Fibroblast of lung (primary cell): ENCODE measurements at regions not wholly inside any gene's neighbourhood (a gene's known extent, or its start where the extent isn't known, plus 50 kb on each side); places are given as distances from the start of the nearest gene placed in this dataset.

Experiments used
- EZH2 ChIP-seq: IDR thresholded peaks from 2 replicates; pipeline ENCODE4 v1.5.1; 2012; ENCODE audit warnings: low read length, control low read depth, mild to moderate bottlenecking; ENCODE audit errors: missing control alignments
- TF ChIP-seq, protein P1 (sequence below), 2 donors: IDR thresholded peaks in 1 of 2; conservative IDR thresholded peaks in 1 of 2; 1 replicate in 1 of 2; 2 replicates in 1 of 2; pipeline ENCODE4 v1.5.1; 2011 to 2012; ENCODE audit warnings: low read length in 2 of 2, control low read depth in 1 of 2, inconsistent platforms in 1 of 2, low read depth in 1 of 2, mild to moderate bottlenecking in 1 of 2

DNA sequence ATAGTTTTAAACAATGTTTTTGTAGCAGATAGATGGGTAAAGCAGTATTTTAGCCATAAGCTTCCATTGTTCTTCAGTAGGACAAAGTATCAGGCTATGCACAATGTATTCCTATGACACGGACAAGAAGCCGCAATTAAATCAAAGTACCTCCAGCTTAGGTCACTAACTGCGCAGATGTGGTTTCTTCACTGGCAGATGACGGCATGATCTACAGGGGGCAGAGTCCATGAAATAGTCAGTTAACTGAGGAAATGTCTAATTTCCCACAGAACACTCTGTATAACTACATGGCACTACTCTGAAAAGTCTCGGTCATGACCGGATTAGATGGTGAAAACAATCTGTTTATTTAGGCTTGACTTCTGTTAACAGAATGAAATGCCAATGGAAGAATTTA lies 120.7 kb upstream of the TRPM3 start:
- TF ChIP-seq, protein P1, sequence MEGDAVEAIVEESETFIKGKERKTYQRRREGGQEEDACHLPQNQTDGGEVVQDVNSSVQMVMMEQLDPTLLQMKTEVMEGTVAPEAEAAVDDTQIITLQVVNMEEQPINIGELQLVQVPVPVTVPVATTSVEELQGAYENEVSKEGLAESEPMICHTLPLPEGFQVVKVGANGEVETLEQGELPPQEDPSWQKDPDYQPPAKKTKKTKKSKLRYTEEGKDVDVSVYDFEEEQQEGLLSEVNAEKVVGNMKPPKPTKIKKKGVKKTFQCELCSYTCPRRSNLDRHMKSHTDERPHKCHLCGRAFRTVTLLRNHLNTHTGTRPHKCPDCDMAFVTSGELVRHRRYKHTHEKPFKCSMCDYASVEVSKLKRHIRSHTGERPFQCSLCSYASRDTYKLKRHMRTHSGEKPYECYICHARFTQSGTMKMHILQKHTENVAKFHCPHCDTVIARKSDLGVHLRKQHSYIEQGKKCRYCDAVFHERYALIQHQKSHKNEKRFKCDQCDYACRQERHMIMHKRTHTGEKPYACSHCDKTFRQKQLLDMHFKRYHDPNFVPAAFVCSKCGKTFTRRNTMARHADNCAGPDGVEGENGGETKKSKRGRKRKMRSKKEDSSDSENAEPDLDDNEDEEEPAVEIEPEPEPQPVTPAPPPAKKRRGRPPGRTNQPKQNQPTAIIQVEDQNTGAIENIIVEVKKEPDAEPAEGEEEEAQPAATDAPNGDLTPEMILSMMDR (conservative IDR thresholded peaks at IDR 0.05 in 1 of 2, IDR thresholded peaks at IDR 0.05 in 1 of 2; ENCODE audit: low read depth in 1 of 2, low read length in 2 of 2) = no peak
- TF ChIP-seq EZH2 = no peak
